HFFc6 (cell line): ENCODE measurements at regions not wholly inside any gene's neighbourhood (a gene's known extent, or its start where the extent isn't known, plus 50 kb on each side); places are given as distances from the start of the nearest gene placed in this dataset.
"Not testable (repeated sequence)": the region's sequence is repeated elsewhere in the genome, so short reads cannot be mapped to it uniquely, and the experiment has no call there.

Experiments
- DNase-seq: peaks from one replicate; pipeline ENCODE4 v3.0.0-alpha.2; 2018
- H3K27ac Mint-ChIP-seq: 2 replicates; pipeline ENCODE4 v1.8.0; 2020; ENCODE audit warnings: mild to moderate bottlenecking, mixed read lengths
- H3K27me3 Mint-ChIP-seq: 2 replicates; pipeline ENCODE4 v1.8.0; 2021; ENCODE audit warnings: mild to moderate bottlenecking, moderate library complexity, mixed read lengths; ENCODE audit not compliant: insufficient read depth
- H3K36me3 Mint-ChIP-seq: 2 replicates; pipeline ENCODE4 v1.8.0; 2021; ENCODE audit warnings: low read depth, mixed read lengths
- H3K4me1 Mint-ChIP-seq: 2 replicates; pipeline ENCODE4 v1.8.0; 2020; ENCODE audit warnings: low read depth, mixed read lengths
- H3K4me3 Mint-ChIP-seq: 2 replicates; pipeline ENCODE4 v1.8.0; 2020; ENCODE audit warnings: mild to moderate bottlenecking, moderate library complexity, mixed read lengths
- H3K9me3 Mint-ChIP-seq: 2 replicates; pipeline ENCODE4 v1.8.0; 2020; ENCODE audit warnings: mild to moderate bottlenecking, mixed read lengths
- CTCF ChIP-seq: fragments of 200-600 bp; sonication (generic); IDR thresholded peaks from 2 replicates; pipeline ENCODE4 v1.5.0; 2021; ENCODE audit warnings: antibody characterized with exemption, mild to moderate bottlenecking

- no peaks in the 10 kb centered on the region for H3K9me3 Mint-ChIP-seq
- no peak for DNase-seq
- 0 out of 2 replicates have a peak, but pooled peaks cover 5% of the 10 kb centered on the region for H3K4me1 Mint-ChIP-seq
- no peak overlapping the region for H3K4me3 Mint-ChIP-seq
- TF ChIP-seq CTCF: no peak
- no peak overlapping the region for H3K27ac Mint-ChIP-seq
- H3K36me3 Mint-ChIP-seq: no peaks in the 10 kb centered on the region
- no peaks in the 10 kb centered on the region for H3K27me3 Mint-ChIP-seq
Observed at GRCh38 chr15:38017721-38018120, 83.3 kb downstream of the TMCO5A start.

- Mint-ChIP-seq H3K27me3 (no peaks in the 10 kb centered on the region; the same call in 1 of the 2 replicates), H3K4me3 (no peak overlapping the region), H3K4me1 (peaks cover 8% of the 10 kb centered on the region), H3K36me3 (no peaks in the 10 kb centered on the region), H3K27ac (no peak overlapping the region), H3K9me3 (no peaks in the 10 kb centered on the region)
- no peak for DNase-seq
- no peak for TF ChIP-seq CTCF
Observed at GRCh38 chr15:38019066-38019465, 84.6 kb downstream of the TMCO5A start.

- no peak for DNase-seq
- peaks cover 12% of the 10 kb centered on the region for H3K4me1 Mint-ChIP-seq
- no peak overlapping the region for H3K4me3 Mint-ChIP-seq
- H3K27ac Mint-ChIP-seq: no peak overlapping the region
- H3K9me3 Mint-ChIP-seq: no peaks in the 10 kb centered on the region; the same call in 1 of the 2 replicates
- 0 out of 2 replicates have a peak, but pooled peaks cover 6% of the 10 kb centered on the region for H3K36me3 Mint-ChIP-seq
- no peak for TF ChIP-seq CTCF
- peaks cover 2% of the 10 kb centered on the region for H3K27me3 Mint-ChIP-seq
Observed at GRCh38 chr15:38021259-38021658, 86.8 kb downstream of the TMCO5A start.

- H3K4me1 Mint-ChIP-seq: peaks cover 22% of the 10 kb centered on the region
- H3K9me3 Mint-ChIP-seq: no peaks in the 10 kb centered on the region; the same call in 1 of the 2 replicates
- H3K27me3 Mint-ChIP-seq: peaks cover 3% of the 10 kb centered on the region
- no peak overlapping the region for H3K4me3 Mint-ChIP-seq
- DNase-seq: no peak
- peaks cover 8% of the 10 kb centered on the region; the same call in 1 of the 2 replicates for H3K36me3 Mint-ChIP-seq
- H3K27ac Mint-ChIP-seq: no peak overlapping the region
- no peak for TF ChIP-seq CTCF
Observed at GRCh38 chr15:38024293-38025091, 90.1 kb downstream of the TMCO5A start.

GRCh38 chr15:38025656-38026055 lies 91.2 kb downstream of the TMCO5A start:
- H3K4me3 Mint-ChIP-seq, DNase-seq, H3K36me3 Mint-ChIP-seq, H3K27me3 Mint-ChIP-seq, H3K9me3 Mint-ChIP-seq, H3K27ac Mint-ChIP-seq: not testable (repeated sequence)
- H3K4me1 Mint-ChIP-seq: peaks cover 22% of the 10 kb centered on the region

- Mint-ChIP-seq H3K4me3 (no peak overlapping the region), H3K4me1 (peaks cover 29% of the 10 kb centered on the region), H3K36me3 (peaks cover 8% of the 10 kb centered on the region; the same call in 1 of the 2 replicates), H3K27ac (no peak overlapping the region), H3K9me3 (no peaks in the 10 kb centered on the region; the same call in 1 of the 2 replicates), H3K27me3 (peaks cover 3% of the 10 kb centered on the region; the same call in 1 of the 2 replicates)
- DNase-seq: peak; percentile 59
- peak; percentile 63 for TF ChIP-seq CTCF
Observed at GRCh38 chr15:38028869-38029268, 94.4 kb downstream of the TMCO5A start.
